ENCODE measurements at regions not wholly inside any gene's neighbourhood (a gene's known extent, or its start where the extent isn't known, plus 50 kb on each side); places are given as distances from the start of the nearest gene placed in this dataset.

DNA sequence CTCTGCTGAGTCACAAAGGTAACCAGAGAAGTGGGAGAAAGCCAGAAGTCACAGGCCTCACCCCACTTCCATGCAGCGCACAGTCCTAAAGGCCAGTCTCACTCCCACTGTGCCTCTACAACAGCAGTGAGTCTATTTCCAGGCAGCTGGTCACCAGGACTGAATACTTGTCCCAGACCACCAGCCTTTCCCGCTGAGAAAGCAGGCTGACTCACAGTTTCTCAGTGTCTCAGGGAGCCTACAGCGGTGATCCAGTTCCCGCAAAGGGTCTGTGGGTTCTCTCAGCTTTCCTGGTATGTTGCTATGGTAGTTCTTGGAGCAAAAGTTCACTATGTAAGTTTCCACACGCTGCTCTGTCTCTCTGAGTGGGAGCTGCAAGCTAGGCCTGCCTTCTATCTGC lies 622.5 kb downstream of the RNF144A start:
- no peak for TF ChIP-seq MZF1 (tag by site-specific recombination; IDR thresholded peaks at IDR 0.05; ENCODE audit: borderline replicate concordance)
- no peak for TF ChIP-seq ZNF266 (tag by site-specific recombination; IDR thresholded peaks at IDR 0.05; ENCODE audit: low read depth)
- TF ChIP-seq PRDM1 (tag by site-specific recombination; IDR thresholded peaks at IDR 0.05) = no peak
- TF ChIP-seq, protein P1, sequence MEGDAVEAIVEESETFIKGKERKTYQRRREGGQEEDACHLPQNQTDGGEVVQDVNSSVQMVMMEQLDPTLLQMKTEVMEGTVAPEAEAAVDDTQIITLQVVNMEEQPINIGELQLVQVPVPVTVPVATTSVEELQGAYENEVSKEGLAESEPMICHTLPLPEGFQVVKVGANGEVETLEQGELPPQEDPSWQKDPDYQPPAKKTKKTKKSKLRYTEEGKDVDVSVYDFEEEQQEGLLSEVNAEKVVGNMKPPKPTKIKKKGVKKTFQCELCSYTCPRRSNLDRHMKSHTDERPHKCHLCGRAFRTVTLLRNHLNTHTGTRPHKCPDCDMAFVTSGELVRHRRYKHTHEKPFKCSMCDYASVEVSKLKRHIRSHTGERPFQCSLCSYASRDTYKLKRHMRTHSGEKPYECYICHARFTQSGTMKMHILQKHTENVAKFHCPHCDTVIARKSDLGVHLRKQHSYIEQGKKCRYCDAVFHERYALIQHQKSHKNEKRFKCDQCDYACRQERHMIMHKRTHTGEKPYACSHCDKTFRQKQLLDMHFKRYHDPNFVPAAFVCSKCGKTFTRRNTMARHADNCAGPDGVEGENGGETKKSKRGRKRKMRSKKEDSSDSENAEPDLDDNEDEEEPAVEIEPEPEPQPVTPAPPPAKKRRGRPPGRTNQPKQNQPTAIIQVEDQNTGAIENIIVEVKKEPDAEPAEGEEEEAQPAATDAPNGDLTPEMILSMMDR (tag by site-specific recombination; IDR thresholded peaks at IDR 0.05) = no peak
- TF ChIP-seq, protein P2, sequence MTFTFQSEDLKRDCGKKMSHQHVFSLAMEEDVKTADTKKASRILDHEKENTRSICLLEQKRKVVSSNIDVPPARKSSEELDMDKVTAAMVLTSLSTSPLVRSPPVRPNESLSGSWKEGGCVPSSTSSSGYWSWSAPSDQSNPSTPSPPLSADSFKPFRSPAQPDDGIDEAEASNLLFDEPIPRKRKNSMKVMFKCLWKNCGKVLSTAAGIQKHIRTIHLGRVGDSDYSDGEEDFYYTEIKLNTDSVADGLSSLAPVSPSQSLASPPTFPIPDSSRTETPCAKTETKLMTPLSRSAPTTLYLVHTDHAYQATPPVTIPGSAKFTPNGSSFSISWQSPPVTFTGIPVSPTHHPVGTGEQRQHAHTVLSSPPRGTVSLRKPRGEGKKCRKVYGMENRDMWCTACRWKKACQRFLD (tag by site-specific recombination; IDR thresholded peaks at IDR 0.05) = no peak
- no peak for TF ChIP-seq ZNF121 (tag by site-specific recombination; IDR thresholded peaks at IDR 0.05)
- TF ChIP-seq, protein P3, sequence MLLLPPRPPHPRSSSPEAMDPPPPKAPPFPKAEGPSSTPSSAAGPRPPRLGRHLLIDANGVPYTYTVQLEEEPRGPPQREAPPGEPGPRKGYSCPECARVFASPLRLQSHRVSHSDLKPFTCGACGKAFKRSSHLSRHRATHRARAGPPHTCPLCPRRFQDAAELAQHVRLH (tag by site-specific recombination; IDR thresholded peaks at IDR 0.05) = no peak
- no peak for TF ChIP-seq HOXA7 (CRISPR knock-in tag; IDR thresholded peaks at IDR 0.05; ENCODE audit: borderline replicate concordance)
- TF ChIP-seq ZNF423 (tag by site-specific recombination; IDR thresholded peaks at IDR 0.05) = no peak
- TF ChIP-seq, protein P4, sequence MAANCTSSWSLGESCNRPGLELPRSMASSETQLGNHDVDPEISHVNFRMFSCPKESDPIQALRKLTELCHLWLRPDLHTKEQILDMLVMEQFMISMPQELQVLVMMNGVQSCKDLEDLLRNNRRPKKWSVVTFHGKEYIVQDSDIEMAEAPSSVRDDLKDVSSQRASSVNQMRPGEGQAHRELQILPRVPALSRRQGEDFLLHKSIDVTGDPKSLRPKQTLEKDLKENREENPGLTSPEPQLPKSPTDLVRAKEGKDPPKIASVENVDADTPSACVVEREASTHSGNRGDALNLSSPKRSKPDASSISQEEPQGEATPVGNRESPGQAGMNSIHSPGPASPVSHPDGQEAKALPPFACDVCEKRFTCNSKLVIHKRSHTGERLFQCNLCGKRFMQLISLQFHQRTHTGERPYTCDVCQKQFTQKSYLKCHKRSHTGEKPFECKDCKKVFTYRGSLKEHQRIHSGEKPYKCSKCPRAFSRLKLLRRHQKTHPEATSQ (tag by site-specific recombination; IDR thresholded peaks at IDR 0.05) = no peak
- TF ChIP-seq YY1 (tag by site-specific recombination; IDR thresholded peaks at IDR 0.05) = no peak
